GM18520 (cell line): ENCODE measurements at regions not wholly inside any gene's neighbourhood (a gene's known extent, or its start where the extent isn't known, plus 50 kb on each side); places are given as distances from the start of the nearest gene placed in this dataset.

Experiments
- ATAC-seq: cut with Tn5 transposase; IDR thresholded peaks from one replicate; pipeline ENCODE4 v1.9.1; 2021; ENCODE audit not compliant: unreplicated experiment

GRCh38 chr12:131370791-131371347 is 340.0 kb upstream of the SFSWAP start:
- no peak for ATAC-seq

- no peak for ATAC-seq
Observed at GRCh38 chr12:131371401-131372170, 339.3 kb upstream of the SFSWAP start.

GRCh38 chr12:131372171-131372475 is 338.8 kb upstream of the SFSWAP start:
- ATAC-seq, result no peak

DNA sequence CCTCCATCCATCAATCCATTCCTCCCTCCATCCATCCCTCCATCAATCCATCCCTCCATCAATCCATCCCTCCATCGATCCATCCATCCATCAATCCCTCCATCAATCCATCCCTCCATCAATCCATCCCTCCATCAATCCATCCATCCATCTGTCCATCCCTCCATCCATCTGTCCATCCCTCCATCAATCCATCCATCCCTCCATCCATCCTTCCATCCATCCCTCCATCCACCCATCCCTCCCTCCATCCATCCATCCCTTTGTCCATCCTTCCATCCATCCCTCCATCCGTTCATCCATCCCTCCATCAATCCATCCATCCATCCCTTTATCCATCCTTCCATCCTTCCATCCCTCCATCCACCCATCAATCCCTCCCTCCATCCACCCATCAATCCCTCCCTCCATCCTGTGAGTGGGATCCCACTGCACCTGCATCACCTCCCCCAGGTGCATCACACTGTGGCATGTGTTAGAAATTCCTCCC is 338.1 kb upstream of the SFSWAP start:
- no peak for ATAC-seq

DNA sequence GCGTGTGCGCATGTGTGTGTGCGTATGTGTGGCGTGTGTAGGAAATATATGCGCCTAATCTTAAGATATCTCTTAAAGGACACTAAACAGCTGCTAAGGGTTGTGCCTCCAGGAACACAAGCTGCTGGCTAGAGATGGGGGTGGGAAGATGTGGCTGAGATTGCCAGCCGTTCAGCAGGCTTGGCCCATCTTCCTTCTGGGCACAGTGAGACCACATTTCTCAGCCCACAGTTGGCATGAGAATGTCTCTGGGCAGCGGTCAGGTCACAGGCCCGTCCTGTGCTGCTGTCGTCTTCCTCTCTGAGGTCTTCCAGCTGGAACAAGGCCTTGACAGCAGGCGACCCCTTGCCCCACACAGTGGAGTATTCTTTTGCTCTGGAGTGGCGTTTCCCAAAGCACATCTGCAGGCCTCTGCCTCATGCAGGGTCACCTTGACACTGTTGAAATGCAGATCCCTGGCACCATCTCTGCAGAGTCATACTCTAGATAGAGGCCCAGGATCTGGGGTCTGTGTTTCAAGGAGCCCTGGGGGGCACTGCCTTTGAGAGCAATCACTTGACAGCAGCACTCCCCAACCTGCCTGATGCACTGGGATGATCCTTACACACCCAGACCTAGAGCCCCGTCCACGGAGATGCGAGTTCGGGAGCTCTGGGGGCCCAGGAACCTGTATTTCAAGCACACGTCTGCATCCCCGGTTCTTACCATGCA is 335.5 kb upstream of the SFSWAP start:
- ATAC-seq, result no peak

- ATAC-seq, result no peak
Observed at GRCh38 chr12:131375972-131376345, 334.9 kb upstream of the SFSWAP start.

GRCh38 chr12:131378176-131378842 is 332.6 kb upstream of the SFSWAP start:
- no peak for ATAC-seq

DNA sequence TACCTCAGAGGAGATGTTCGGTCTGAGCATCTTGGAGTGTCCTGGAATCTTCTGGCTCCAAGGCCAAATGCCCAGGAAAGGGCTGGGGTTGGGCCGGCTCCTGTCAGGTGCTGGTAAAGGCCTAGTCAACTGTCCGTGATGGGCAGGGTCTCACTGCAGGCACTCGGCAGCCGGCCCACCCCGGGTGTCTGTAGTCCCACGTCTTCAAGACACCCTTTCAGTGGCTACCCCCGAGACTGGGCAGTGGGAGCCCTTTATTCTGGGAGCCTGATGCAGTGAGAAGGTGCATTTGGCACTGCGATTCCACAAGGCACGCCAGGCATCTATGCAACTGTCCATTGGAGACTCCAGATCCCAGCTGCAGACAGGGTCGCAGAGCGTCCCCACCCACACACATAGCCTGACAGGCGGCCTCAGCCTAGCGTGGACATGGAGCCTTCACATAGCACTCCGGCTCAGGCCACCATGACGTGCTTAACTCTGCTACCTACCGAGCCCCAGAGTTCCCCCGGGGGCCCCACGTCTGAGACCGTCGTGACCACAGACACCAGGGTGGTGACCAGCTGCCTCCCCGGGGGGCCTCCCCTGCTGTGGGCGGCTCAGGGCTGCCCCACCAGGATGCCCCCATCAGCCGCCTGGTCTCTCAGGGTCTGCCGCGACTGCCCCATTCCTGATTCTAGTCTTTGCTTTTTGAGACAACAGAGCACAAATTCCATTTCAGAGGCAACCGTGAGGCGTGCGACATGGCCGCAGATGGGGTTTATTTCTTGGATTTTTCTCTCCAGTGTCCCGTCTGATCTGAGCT is 331.8 kb upstream of the SFSWAP start:
- no peak for ATAC-seq

DNA sequence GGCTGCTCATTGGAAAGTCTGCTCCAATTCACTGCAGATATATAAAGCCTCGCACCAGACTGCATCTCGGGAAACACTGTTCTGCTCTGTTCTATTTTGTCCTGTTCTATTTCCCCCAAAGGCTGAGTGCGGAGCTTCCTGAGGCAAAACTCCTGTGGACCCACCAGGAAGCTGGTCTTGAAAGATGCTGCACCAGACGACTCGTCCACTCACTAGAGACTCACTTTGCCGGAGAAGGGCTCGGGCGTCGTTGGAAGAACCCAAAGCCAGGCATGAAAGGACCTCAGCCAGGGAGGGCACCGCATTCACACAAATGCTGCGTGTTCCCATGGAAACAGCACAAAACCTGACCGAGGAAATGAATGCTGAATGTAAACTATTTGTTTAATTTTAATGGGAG is 331.2 kb upstream of the SFSWAP start:
- ATAC-seq, result no peak

GRCh38 chr12:131380220-131380964 is 330.5 kb upstream of the SFSWAP start:
- ATAC-seq, result no peak

DNA sequence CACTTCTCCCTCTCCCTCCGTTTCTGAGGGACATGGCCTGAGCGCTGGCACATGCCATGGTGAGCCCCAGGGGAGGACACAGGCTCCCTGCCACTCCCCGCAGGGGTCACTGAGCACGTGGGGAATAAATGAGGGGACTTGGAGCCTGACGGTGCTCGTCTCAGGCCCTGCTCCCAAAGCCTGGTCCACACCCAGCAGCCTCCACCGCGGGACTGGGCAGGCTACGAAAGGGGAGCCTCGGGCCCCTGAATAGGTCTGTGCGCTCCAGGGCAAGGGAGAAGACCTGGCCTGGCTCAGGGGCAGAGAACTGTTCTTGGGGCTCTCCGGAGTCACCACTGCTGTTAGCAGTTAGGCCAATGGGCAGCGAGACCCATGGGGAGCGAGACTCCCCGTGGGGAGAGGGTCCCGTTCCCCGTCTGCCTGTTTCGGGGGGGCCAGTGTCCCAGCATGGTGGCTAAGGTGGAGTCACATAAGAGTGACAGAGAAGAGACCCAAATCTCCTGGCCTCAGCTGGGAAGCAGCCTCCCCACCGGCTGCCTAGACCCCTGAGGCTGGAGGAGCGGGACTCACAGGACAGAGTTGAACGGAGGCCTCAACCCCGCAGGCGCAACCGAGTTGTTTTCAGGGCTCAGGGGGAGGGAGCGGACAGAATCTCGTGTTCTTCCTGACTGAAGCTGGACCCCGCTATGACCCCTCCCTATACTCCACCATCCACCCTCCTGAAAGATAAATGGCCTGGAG is 329.8 kb upstream of the SFSWAP start:
- no peak for ATAC-seq

- no peak for ATAC-seq
Observed at GRCh38 chr12:131381716-131382430, 329.0 kb upstream of the SFSWAP start.

DNA sequence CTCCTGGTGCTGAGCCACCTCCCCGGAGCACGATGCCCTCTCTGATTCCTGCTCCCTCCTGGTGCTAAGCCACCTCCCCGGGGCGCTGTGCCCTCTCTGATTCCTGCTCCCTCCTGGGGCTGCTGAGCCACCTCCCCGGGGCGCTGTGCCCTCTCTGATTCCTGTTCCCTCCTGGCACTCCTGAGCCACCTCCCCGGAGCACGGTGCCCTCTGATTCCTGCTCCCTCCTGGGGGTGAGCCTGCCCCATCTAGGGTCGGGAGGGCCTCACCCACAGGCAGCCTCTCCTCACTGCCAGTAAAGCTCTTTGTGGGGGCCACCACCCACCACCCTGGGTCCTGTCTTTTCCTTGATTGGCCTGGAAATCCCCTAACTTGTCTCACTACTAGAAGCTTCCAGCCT is 327.6 kb upstream of the SFSWAP start:
- ATAC-seq, result no peak

DNA sequence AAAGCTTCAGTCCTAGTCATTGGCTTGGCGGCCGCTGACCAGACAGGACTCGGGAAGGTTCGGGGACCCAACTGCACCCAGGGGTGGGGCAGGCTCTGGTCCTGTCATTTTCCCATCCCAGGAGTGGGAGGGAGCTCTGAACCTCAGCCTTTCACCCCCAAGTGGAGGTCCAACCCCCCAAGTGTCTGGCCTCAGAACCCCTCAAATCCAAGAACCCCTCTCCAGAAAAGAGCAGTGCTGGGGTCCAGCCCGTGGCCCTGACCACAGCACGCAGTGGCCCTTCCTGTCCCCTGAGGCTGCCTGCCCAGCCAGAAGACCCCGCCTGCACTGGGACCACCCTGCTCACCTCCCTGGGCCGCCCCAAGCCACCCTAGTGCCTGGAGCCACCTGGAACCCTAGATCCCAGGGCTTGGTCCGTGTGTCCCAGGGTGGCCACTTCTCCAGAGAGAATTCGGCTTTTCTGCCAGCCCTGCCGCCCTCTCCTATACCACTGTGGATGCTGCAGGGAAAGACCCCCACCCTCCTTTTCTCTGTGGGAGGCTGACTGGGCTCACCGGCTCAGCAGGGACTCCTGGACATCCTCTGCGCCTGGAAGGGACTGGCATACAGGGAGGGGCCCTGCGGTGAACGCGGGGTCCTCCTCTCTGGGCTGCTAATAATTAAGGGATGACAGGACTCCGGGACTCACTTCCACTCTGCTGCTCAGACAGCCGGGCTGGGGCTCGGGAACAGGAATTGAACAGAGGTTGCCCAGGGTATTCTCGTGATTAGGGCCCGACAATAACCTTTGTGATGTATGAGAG is 326.9 kb upstream of the SFSWAP start:
- no peak for ATAC-seq

- no peak for ATAC-seq
Observed at GRCh38 chr12:131384544-131384855, 326.4 kb upstream of the SFSWAP start.

DNA sequence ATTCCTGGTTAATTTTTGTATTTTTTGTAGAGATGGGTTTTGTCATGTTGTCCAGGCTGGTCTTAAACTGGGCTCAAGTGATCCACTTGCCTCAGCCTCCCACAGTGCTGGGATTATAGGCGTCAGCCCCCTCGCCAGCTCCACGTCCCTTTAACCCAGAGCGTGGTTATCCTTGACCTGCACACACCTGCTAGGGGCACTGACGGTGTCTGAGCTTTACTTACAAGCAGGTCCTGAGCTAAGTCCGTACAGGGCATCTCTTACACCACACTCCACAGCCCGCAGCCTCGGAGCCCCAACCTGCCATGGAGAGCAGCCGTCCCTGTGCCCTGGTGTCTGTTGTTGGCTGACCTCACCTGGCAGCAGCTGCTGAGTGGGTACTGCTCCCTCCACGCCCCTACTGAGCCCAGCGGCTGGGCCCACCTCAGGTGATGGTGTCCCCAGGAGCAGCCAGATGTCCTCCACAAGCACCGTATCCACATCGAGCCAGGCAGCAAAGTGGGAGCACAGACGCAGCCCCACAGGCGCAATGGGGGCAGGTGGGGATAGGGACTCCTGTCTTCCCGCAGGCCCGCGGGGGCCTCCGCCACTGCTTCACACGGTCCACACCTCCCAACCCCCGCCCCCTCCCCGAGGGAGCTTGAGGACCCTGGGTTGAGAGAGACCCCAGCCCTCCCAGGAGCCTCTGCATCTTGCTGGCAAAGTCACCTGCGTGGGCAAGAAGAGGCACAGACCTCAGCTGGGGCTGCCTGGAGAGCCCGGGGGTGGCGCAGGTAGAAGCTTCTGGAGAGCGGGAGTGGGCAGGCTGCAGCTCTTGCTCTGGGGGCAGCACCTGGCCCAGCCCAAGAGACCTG is 325.4 kb upstream of the SFSWAP start:
- ATAC-seq, result no peak

DNA sequence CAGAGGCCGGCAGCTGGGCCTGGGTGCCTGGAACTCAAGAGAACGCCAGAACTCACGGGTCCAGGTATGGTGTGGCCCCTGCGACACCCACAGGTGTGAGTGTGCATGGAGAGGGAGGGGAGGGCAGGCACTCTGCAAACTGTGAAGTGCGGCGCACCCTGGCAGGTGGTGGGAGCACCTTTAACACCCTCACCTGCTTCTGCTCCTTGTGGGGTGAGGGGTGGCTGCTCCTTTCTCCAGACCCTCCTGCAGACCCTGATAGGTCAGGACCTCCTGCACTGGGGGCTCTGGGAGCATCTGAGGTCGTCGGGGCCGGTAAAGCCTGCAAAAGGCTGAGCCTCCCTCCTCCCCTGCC is 324.7 kb upstream of the SFSWAP start:
- ATAC-seq, result no peak

- ATAC-seq, result no peak
Observed at GRCh38 chr12:131386781-131387180, 324.1 kb upstream of the SFSWAP start.
